ENCODE measurements at regions not wholly inside any gene's neighbourhood (a gene's known extent, or its start where the extent isn't known, plus 50 kb on each side); places are given as distances from the start of the nearest gene placed in this dataset.

- no peaks in the 10 kb centered on the region for H3K4me1 ChIP-seq (ENCODE audit: low read length)
- H2AFZ ChIP-seq (ENCODE audit: low read depth, low read length) = no peak overlapping the region
- no peaks in the 10 kb centered on the region for H3K79me2 ChIP-seq (ENCODE audit: low read length)
- H3K4me3 ChIP-seq (ENCODE audit: low read length) = no peak overlapping the region
- TF ChIP-seq, protein P1, sequence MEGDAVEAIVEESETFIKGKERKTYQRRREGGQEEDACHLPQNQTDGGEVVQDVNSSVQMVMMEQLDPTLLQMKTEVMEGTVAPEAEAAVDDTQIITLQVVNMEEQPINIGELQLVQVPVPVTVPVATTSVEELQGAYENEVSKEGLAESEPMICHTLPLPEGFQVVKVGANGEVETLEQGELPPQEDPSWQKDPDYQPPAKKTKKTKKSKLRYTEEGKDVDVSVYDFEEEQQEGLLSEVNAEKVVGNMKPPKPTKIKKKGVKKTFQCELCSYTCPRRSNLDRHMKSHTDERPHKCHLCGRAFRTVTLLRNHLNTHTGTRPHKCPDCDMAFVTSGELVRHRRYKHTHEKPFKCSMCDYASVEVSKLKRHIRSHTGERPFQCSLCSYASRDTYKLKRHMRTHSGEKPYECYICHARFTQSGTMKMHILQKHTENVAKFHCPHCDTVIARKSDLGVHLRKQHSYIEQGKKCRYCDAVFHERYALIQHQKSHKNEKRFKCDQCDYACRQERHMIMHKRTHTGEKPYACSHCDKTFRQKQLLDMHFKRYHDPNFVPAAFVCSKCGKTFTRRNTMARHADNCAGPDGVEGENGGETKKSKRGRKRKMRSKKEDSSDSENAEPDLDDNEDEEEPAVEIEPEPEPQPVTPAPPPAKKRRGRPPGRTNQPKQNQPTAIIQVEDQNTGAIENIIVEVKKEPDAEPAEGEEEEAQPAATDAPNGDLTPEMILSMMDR (IDR thresholded peaks at IDR 0.05; ENCODE audit: low read depth, low read length) = no peak
- no peak for TF ChIP-seq EZH2phosphoT487 (IDR thresholded peaks at IDR 0.05; ENCODE audit: low read depth)
- no peaks in the 10 kb centered on the region for H3K9me3 ChIP-seq (ENCODE audit: insufficient read depth, low read length)
- H3K9ac ChIP-seq (ENCODE audit: low read length) = no peak overlapping the region
- peaks cover 2% of the 10 kb centered on the region for H3K27me3 ChIP-seq (ENCODE audit: low read depth, low read length)
- H3K36me3 ChIP-seq (replicated peaks; ENCODE audit: low read depth, low read length) = no peaks in the 10 kb centered on the region
- no peaks in the 10 kb centered on the region for H4K20me1 ChIP-seq (ENCODE audit: insufficient read depth, low read length)
- H3K4me2 ChIP-seq (ENCODE audit: low read length) = no peak overlapping the region
- H3K27ac ChIP-seq (ENCODE audit: low read length) = no peak overlapping the region
Measured at GRCh38 chr22:45061332-45061731, 51.5 kb upstream of the PHF21B start.

- Histone ChIP-seq H3K4me3 (ENCODE audit: low read length) (no peak overlapping the region), H3K79me2 (ENCODE audit: low read length) (no peaks in the 10 kb centered on the region), H3K27ac (ENCODE audit: low read length) (no peak overlapping the region), H3K9me3 (ENCODE audit: insufficient read depth, low read length) (no peaks in the 10 kb centered on the region), H3K27me3 (ENCODE audit: low read depth, low read length) (peaks cover 14% of the 10 kb centered on the region), H3K4me2 (ENCODE audit: low read length) (no peak overlapping the region), H4K20me1 (ENCODE audit: insufficient read depth, low read length) (no peaks in the 10 kb centered on the region), H3K4me1 (ENCODE audit: low read length) (no peaks in the 10 kb centered on the region), H3K36me3 (replicated peaks; ENCODE audit: low read depth, low read length) (no peaks in the 10 kb centered on the region), H3K9ac (ENCODE audit: low read length) (no peak overlapping the region), H2AFZ (ENCODE audit: low read depth, low read length) (no peak overlapping the region)
- TF ChIP-seq, protein P1 (IDR thresholded peaks at IDR 0.05; ENCODE audit: low read depth, low read length) = no peak
- no peak for TF ChIP-seq EZH2phosphoT487 (IDR thresholded peaks at IDR 0.05; ENCODE audit: low read depth)
Measured at GRCh38 chr22:45064313-45065278, 54.8 kb upstream of the PHF21B start.

GRCh38 chr22:45065726-45066125, 55.9 kb upstream of the PHF21B start:
- Histone ChIP-seq H3K4me1 (ENCODE audit: low read length) (no peaks in the 10 kb centered on the region), H2AFZ (ENCODE audit: low read depth, low read length) (no peak overlapping the region), H3K79me2 (ENCODE audit: low read length) (no peaks in the 10 kb centered on the region), H3K4me2 (ENCODE audit: low read length) (no peak overlapping the region), H3K4me3 (ENCODE audit: low read length) (no peak overlapping the region), H3K9me3 (ENCODE audit: insufficient read depth, low read length) (no peaks in the 10 kb centered on the region), H3K36me3 (replicated peaks; ENCODE audit: low read depth, low read length) (no peaks in the 10 kb centered on the region), H3K27ac (ENCODE audit: low read length) (no peak overlapping the region), H3K9ac (ENCODE audit: low read length) (no peak overlapping the region), H3K27me3 (ENCODE audit: low read depth, low read length) (peaks cover 15% of the 10 kb centered on the region), H4K20me1 (ENCODE audit: insufficient read depth, low read length) (no peaks in the 10 kb centered on the region)
- no peak for TF ChIP-seq EZH2phosphoT487 (IDR thresholded peaks at IDR 0.05; ENCODE audit: low read depth)
- TF ChIP-seq, protein P1 (IDR thresholded peaks at IDR 0.05; ENCODE audit: low read depth, low read length) = no peak

- peaks cover 6% of the 10 kb centered on the region for H4K20me1 ChIP-seq (ENCODE audit: insufficient read depth, low read length)
- H3K4me2 ChIP-seq (ENCODE audit: low read length) = no peak overlapping the region
- H3K9me3 ChIP-seq (ENCODE audit: insufficient read depth, low read length) = no peaks in the 10 kb centered on the region
- H3K9ac ChIP-seq (ENCODE audit: low read length) = no peak overlapping the region
- peaks cover 2% of the 10 kb centered on the region for H3K4me1 ChIP-seq (ENCODE audit: low read length)
- no peaks in the 10 kb centered on the region for H3K36me3 ChIP-seq (replicated peaks; ENCODE audit: low read depth, low read length)
- no peak overlapping the region for H2AFZ ChIP-seq (ENCODE audit: low read depth, low read length)
- no peak overlapping the region for H3K4me3 ChIP-seq (ENCODE audit: low read length)
- no peak overlapping the region for H3K27ac ChIP-seq (ENCODE audit: low read length)
- no peak for TF ChIP-seq EZH2phosphoT487 (IDR thresholded peaks at IDR 0.05; ENCODE audit: low read depth)
- TF ChIP-seq, protein P1 (IDR thresholded peaks at IDR 0.05; ENCODE audit: low read depth, low read length) = no peak
- H3K27me3 ChIP-seq (ENCODE audit: low read depth, low read length) = peaks cover 34% of the 10 kb centered on the region
- no peaks in the 10 kb centered on the region for H3K79me2 ChIP-seq (ENCODE audit: low read length)
Measured at GRCh38 chr22:45067731-45068130, 57.9 kb upstream of the PHF21B start.

Data from OCI-LY3 (cell line).